22Rv1 (cell line): ENCODE measurements at regions not wholly inside any gene's neighbourhood (a gene's known extent, or its start where the extent isn't known, plus 50 kb on each side); places are given as distances from the start of the nearest gene placed in this dataset.

Experiments used
- CTCF ChIP-seq: fragments of 450-650 bp; IDR thresholded peaks from 2 replicates; pipeline ENCODE4 v1.5.1; 2017; ENCODE audit warnings: mild to moderate bottlenecking
- ZFX ChIP-seq: fragments of 450-650 bp; IDR thresholded peaks from 2 replicates; pipeline ENCODE4 v1.6.1; 2017; ENCODE audit warnings: antibody characterized with exemption, borderline replicate concordance

GRCh38 chr5:101866473-101866872 lies 429.6 kb downstream of the SLCO4C1 start:
- TF ChIP-seq CTCF (no peak), ZFX (no peak)
